ENCODE measurements at regions not wholly inside any gene's neighbourhood (a gene's known extent, or its start where the extent isn't known, plus 50 kb on each side); places are given as distances from the start of the nearest gene placed in this dataset.

DNA sequence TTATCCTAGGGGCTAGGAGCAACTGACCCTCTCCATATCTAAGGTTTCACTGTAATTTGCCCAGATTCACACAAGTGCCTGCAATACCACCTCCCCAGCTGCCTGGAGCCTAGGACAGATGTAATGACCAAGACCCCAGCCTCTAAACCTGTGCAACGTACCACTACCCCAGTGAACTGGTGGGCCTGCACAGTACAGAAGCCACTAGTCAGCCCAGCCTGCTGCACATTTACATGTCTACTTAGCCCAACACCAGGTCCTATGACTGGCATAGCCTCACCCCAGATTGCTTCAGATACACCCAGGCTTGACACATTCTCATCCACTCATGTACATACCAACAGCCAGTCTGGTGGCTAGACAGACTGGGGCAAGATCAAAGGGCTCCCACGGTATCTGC is 1336.6 kb downstream of the BRINP3 start:
- peaks cover 4% of the 10 kb centered on the region; the same call in 2 of the 3 replicates for H3K36me3 Mint-ChIP-seq (ENCODE audit: low read depth)
- Histone ChIP-seq H3F3A (replicated peaks; ENCODE audit: low read depth) (no peaks in the 10 kb centered on the region), H3K9me2 (ENCODE audit: insufficient read depth) (no peaks in the 10 kb centered on the region; the same call in 1 of the 2 replicates), H3K27me3 (ENCODE audit: insufficient read depth) (no peaks in the 10 kb centered on the region), H3K4me2 (no peak overlapping the region), H3K4me1 (ENCODE audit: insufficient read depth) (no peaks in the 10 kb centered on the region), H4K20me1 (replicated peaks; ENCODE audit: insufficient read depth) (no peaks in the 10 kb centered on the region), H2AFZ (no peak overlapping the region), H3K4me3 (no peak overlapping the region), H3K36me3 (ENCODE audit: insufficient read depth) (no peaks in the 10 kb centered on the region), H3K79me2 (replicated peaks; ENCODE audit: insufficient read depth) (no peaks in the 10 kb centered on the region), H3K27ac (ENCODE audit: low read depth) (no peak overlapping the region)
- no peak overlapping the region for H3K27ac Mint-ChIP-seq
- H3K27me3 Mint-ChIP-seq (ENCODE audit: insufficient read depth, low read depth, poor library complexity) = no peaks in the 10 kb centered on the region
- no peak overlapping the region for H3K4me3 Mint-ChIP-seq
- peaks cover 21% of the 10 kb centered on the region for H3K9me3 Mint-ChIP-seq
- TF ChIP-seq, protein P1, sequence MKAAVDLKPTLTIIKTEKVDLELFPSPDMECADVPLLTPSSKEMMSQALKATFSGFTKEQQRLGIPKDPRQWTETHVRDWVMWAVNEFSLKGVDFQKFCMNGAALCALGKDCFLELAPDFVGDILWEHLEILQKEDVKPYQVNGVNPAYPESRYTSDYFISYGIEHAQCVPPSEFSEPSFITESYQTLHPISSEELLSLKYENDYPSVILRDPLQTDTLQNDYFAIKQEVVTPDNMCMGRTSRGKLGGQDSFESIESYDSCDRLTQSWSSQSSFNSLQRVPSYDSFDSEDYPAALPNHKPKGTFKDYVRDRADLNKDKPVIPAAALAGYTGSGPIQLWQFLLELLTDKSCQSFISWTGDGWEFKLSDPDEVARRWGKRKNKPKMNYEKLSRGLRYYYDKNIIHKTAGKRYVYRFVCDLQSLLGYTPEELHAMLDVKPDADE (IDR thresholded peaks at IDR 0.05) = no peak
- TF ChIP-seq, protein P2, sequence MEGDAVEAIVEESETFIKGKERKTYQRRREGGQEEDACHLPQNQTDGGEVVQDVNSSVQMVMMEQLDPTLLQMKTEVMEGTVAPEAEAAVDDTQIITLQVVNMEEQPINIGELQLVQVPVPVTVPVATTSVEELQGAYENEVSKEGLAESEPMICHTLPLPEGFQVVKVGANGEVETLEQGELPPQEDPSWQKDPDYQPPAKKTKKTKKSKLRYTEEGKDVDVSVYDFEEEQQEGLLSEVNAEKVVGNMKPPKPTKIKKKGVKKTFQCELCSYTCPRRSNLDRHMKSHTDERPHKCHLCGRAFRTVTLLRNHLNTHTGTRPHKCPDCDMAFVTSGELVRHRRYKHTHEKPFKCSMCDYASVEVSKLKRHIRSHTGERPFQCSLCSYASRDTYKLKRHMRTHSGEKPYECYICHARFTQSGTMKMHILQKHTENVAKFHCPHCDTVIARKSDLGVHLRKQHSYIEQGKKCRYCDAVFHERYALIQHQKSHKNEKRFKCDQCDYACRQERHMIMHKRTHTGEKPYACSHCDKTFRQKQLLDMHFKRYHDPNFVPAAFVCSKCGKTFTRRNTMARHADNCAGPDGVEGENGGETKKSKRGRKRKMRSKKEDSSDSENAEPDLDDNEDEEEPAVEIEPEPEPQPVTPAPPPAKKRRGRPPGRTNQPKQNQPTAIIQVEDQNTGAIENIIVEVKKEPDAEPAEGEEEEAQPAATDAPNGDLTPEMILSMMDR (conservative IDR thresholded peaks at IDR 0.05; ENCODE audit: low read depth in 2 of 2) = no peak
- TF ChIP-seq ZNF114 (CRISPR knock-in tag; IDR thresholded peaks at IDR 0.05) = no peak
- no peak for TF ChIP-seq ZNF331 (CRISPR knock-in tag; IDR thresholded peaks at IDR 0.05; ENCODE audit: low read depth)
- TF ChIP-seq JUNB (IDR thresholded peaks at IDR 0.05; ENCODE audit: unreplicated experiment) = no peak
- ATAC-seq = no peak
- DNase-seq (ENCODE audit: low spot score) = no peak
- H3K4me1 Mint-ChIP-seq = no peaks in the 10 kb centered on the region

DNA sequence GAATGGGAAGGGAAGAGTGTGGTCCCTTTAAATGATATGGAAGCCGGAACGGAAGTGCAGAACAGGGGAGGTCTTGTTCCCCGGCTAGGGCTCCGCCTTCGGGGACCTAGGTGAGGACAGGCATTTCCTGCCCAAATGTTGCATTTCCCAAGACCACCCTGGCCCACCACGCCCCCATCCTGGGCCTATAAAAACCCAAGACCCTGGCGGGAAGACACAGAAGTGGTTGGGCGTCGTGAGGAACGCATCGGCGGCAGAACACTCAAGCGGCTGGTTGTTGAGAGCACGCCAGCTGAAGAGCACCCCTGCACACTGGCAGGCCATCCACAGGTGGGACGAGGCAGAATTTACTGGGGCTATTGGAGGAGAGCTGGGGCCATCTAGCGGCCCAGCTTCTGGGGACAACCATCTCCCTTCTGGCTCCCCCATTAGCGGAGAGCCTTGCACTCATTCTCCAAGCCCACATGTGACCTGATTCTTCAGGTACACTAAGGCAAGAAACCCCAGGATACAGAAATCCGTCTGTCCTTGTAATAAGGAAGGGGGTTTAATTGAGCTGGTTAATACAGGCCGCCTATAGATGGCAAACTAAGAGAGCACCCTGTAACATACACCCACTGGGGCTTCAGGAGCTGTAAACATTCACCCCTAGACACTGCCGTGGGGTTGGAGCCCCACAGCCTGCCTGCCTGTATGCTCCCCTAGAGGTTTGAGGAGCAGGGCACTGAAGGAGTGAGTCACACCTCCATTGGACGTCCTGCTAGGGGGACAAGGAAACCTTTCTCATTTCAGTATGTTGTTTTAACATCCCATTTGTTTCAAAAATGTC is 1327.9 kb downstream of the BRINP3 start:
- ATAC-seq = peak; percentile 99

More for the DNA sequence above, 1327.9 kb downstream of the BRINP3 start:
- no peaks in the 10 kb centered on the region for H3K36me3 ChIP-seq (ENCODE audit: insufficient read depth)
- no peak overlapping the region for H3K4me3 ChIP-seq
- H3K4me1 Mint-ChIP-seq = no peaks in the 10 kb centered on the region
- H2AFZ ChIP-seq = no peak overlapping the region
- no peaks in the 10 kb centered on the region for H3K36me3 Mint-ChIP-seq (ENCODE audit: low read depth)
- H3F3A ChIP-seq (replicated peaks; ENCODE audit: low read depth) = no peaks in the 10 kb centered on the region
- no peaks in the 10 kb centered on the region for H3K4me1 ChIP-seq (ENCODE audit: insufficient read depth)
- H3K27ac ChIP-seq (ENCODE audit: low read depth) = no peak overlapping the region
- H3K27me3 ChIP-seq (ENCODE audit: insufficient read depth) = no peaks in the 10 kb centered on the region
- H3K4me3 Mint-ChIP-seq = no peak overlapping the region
- H3K27me3 Mint-ChIP-seq (ENCODE audit: insufficient read depth, low read depth, poor library complexity) = no peaks in the 10 kb centered on the region
- no peak overlapping the region for H3K27ac Mint-ChIP-seq
- H4K20me1 ChIP-seq (replicated peaks; ENCODE audit: insufficient read depth) = no peaks in the 10 kb centered on the region
- DNase-seq (ENCODE audit: low spot score) = peak; percentile 66
- H3K79me2 ChIP-seq (replicated peaks; ENCODE audit: insufficient read depth) = no peaks in the 10 kb centered on the region
- no peaks in the 10 kb centered on the region for H3K9me2 ChIP-seq (ENCODE audit: insufficient read depth)
- no peak overlapping the region for H3K4me2 ChIP-seq
- H3K9me3 Mint-ChIP-seq = no peaks in the 10 kb centered on the region
- TF ChIP-seq, protein P2 (conservative IDR thresholded peaks at IDR 0.05; ENCODE audit: low read depth in 2 of 2) = peak; percentile 50 to 81
- TF ChIP-seq EZH2 (IDR thresholded peaks at IDR 0.05; ENCODE audit: low read depth, unreplicated experiment) = no peak

All from GM23338 (cell line).